HCT116 (cell line): ENCODE measurements at regions not wholly inside any gene's neighbourhood (a gene's known extent, or its start where the extent isn't known, plus 50 kb on each side); places are given as distances from the start of the nearest gene placed in this dataset.

Experiments
- ATAC-seq: fragments of 200-7000 bp; cut with Tn5 transposase; 2 replicates; pipeline ENCODE4 v1.9.1; 2020; ENCODE audit warnings: mild to moderate bottlenecking, moderate library complexity
- BruUV-seq: library from RNA; stranded (reverse); fragments of 400-500 nt; replicated peaks from 2 replicates; lab custom pipeline; 2021; lab: Mats Ljungman, UMichigan
- CTCF ChIA-PET: fragments of 300-600 bp; sonication (Branson Sonifier 250); formaldehyde crosslinking; loops from one replicate; lab custom pipeline; 2021; ENCODE audit warnings: antibody characterized with exemption; lab: Charles Lee
- POLR2A ChIA-PET: fragments of 300-600, 350-600 bp; sonication (Branson Sonifier 250); formaldehyde crosslinking; loops from one replicate; lab custom pipeline; 2021; ENCODE audit warnings: antibody characterized with exemption; lab: Charles Lee
- RAD21 ChIA-PET, 2 experiments: fragments of 300-600 bp; sonication (Branson Sonifier 250); formaldehyde crosslinking; loops; one replicate each; lab custom pipeline; 2023; ENCODE audit warnings: low total read pairs in 2 of 2; ENCODE audit not compliant: uncharacterized antibody in 2 of 2, unreplicated experiment in 2 of 2, low non-redundant PET in 1 of 2; lab: Charles Lee
- DNase-seq: peaks from one replicate; pipeline ENCODE4 v3.0.0-alpha.2; 2010; ENCODE audit warnings: low read depth, low spot score
- H2AFZ ChIP-seq: fragments of 200-600 bp; shearing (Covaris generic), sonication (generic); 2 replicates; pipeline ENCODE4 v1.6.1; 2017; ENCODE audit warnings: low read depth, mixed run types, mixed read lengths, antibody characterized with exemption, low read length; ENCODE audit not compliant: poor library complexity, severe bottlenecking
- H3K27ac ChIP-seq: 2 replicates; pipeline ENCODE4 v1.5.1; 2012; ENCODE audit warnings: low read depth, low read length
- H3K27me3 ChIP-seq: fragments of 200-600 bp; sonication (generic); 2 replicates; pipeline ENCODE4 v1.6.1; 2016; ENCODE audit warnings: mixed run types, low read length, mixed read lengths; ENCODE audit not compliant: insufficient read depth
- H3K36me3 ChIP-seq, 2 experiments: fragments of 200-500 bp in 1 of 2; fragments of 200-600 bp in 1 of 2; sonication (Bioruptor generic) in 1 of 2; sonication (generic) in 1 of 2; 2 replicates each; pipeline versions ENCODE4 v1.5.1 to v1.6.1; 2014 to 2016; ENCODE audit warnings: low read length in 2 of 2, inconsistent platforms in 1 of 2, mixed read lengths in 1 of 2, mixed run types in 1 of 2; ENCODE audit not compliant: insufficient read depth in 2 of 2, control insufficient read depth in 1 of 2
- H3K4me1 ChIP-seq, 2 experiments: fragments of 200-600 bp in 1 of 2; sonication (generic) in 1 of 2; 2 replicates each; pipeline versions ENCODE4 v1.5.1 to v1.6.1; 2012 to 2017; ENCODE audit warnings: low read length in 2 of 2, inconsistent platforms in 1 of 2, mild to moderate bottlenecking in 1 of 2, mixed read lengths in 1 of 2, mixed run types in 1 of 2, moderate library complexity in 1 of 2; ENCODE audit not compliant: insufficient read depth in 2 of 2, control insufficient read depth in 1 of 2
- H3K4me2 ChIP-seq: fragments of 200-600 bp; sonication (generic); 2 replicates; pipeline ENCODE4 v1.6.1; 2017; ENCODE audit warnings: mixed run types, low read length, mixed read lengths
- H3K4me3 ChIP-seq, 2 experiments: fragments of 200-600 bp in 1 of 2; sonication (generic) in 1 of 2; replicated peaks in 1 of 2; 2 replicates each; pipeline ENCODE4 v1.5.1; 2011 to 2016; ENCODE audit warnings: low read length in 2 of 2, control low read depth in 1 of 2, low read depth in 1 of 2, mild to moderate bottlenecking in 1 of 2, mixed read lengths in 1 of 2, mixed run types in 1 of 2
- H3K79me2 ChIP-seq: fragments of 200-600 bp; sonication (generic); 2 replicates; pipeline ENCODE4 v1.6.1; 2017; ENCODE audit warnings: mild to moderate bottlenecking, mixed run types, low read length, moderate library complexity, mixed read lengths; ENCODE audit not compliant: insufficient read depth
- H3K9ac ChIP-seq: fragments of 200-600 bp; sonication (generic); 2 replicates; pipeline ENCODE4 v1.6.1; 2016; ENCODE audit warnings: low read length, mixed read lengths
- H3K9me2 ChIP-seq: fragments of 200-600 bp; sonication (generic), shearing (Covaris generic); 2 replicates; pipeline ENCODE4 v1.6.1; 2017; ENCODE audit warnings: mixed run types, mild to moderate bottlenecking, moderate library complexity; ENCODE audit not compliant: insufficient read depth
- H3K9me3 ChIP-seq, 2 experiments: fragments of 200-500 bp in 1 of 2; fragments of 200-600 bp in 1 of 2; sonication (Bioruptor generic) in 1 of 2; sonication (generic) in 1 of 2; 2 replicates each; pipeline ENCODE4 v1.6.1; 2014 to 2017; ENCODE audit warnings: low read length in 2 of 2, mixed read lengths in 2 of 2, inconsistent platforms in 1 of 2, low read depth in 1 of 2, mild to moderate bottlenecking in 1 of 2, mixed run types in 1 of 2, moderate library complexity in 1 of 2; ENCODE audit not compliant: control insufficient read depth in 1 of 2, insufficient read depth in 1 of 2
- H4K20me1 ChIP-seq: fragments of 200-600 bp; sonication (generic), shearing (Covaris generic); 2 replicates; pipeline ENCODE4 v1.6.1; 2017; ENCODE audit warnings: mixed run types, mild to moderate bottlenecking, moderate library complexity; ENCODE audit not compliant: insufficient read depth
- ATF3 ChIP-seq: IDR thresholded peaks from 2 replicates; pipeline ENCODE4 v1.6.1; 2012
- CEBPB ChIP-seq: IDR thresholded peaks from 2 replicates; pipeline ENCODE4 v1.6.1; 2012; ENCODE audit warnings: low read depth
- EGR1 ChIP-seq: IDR thresholded peaks from 2 replicates; pipeline ENCODE4 v1.6.1; 2012; ENCODE audit warnings: low read depth
- ELF1 ChIP-seq: IDR thresholded peaks from 2 replicates; pipeline ENCODE4 v1.6.1; 2012; ENCODE audit warnings: low read depth, borderline replicate concordance
- EZH2 ChIP-seq: fragments of 200-600 bp; sonication (generic); IDR thresholded peaks from 2 replicates; pipeline ENCODE4 v1.6.1; 2017; ENCODE audit warnings: antibody characterized with exemption, mixed run types
- FOSL1 ChIP-seq: IDR thresholded peaks from 2 replicates; pipeline ENCODE4 v1.6.1; 2012; ENCODE audit warnings: low read depth
- POLR2A ChIP-seq: IDR thresholded peaks from 2 replicates; pipeline ENCODE4 v1.7.0; 2011; ENCODE audit warnings: borderline replicate concordance; ENCODE audit not compliant: insufficient read depth, insufficient read length; ENCODE audit errors: extremely low read depth
- POLR2AphosphoS5 ChIP-seq: IDR thresholded peaks from 2 replicates; pipeline ENCODE4 v1.6.1; 2011; ENCODE audit warnings: mild to moderate bottlenecking, low read depth, low read length, moderate library complexity
- RAD21 ChIP-seq: IDR thresholded peaks from 2 replicates; pipeline ENCODE4 v1.6.1; 2012; ENCODE audit warnings: low read depth, mild to moderate bottlenecking
- SP1 ChIP-seq: IDR thresholded peaks from 2 replicates; pipeline ENCODE4 v1.6.1; 2012; ENCODE audit warnings: low read depth
- SRF ChIP-seq: IDR thresholded peaks from 2 replicates; pipeline ENCODE4 v1.6.1; 2012; ENCODE audit warnings: low read depth
- TCF7L2 ChIP-seq: IDR thresholded peaks from 2 replicates; pipeline ENCODE4 v1.7.0; 2011; ENCODE audit warnings: borderline replicate concordance, inconsistent platforms; ENCODE audit not compliant: insufficient read depth, insufficient read length; ENCODE audit errors: extremely low read depth
- YY1 ChIP-seq: IDR thresholded peaks from 2 replicates; pipeline ENCODE4 v1.6.1; 2011; ENCODE audit warnings: low read length, low read depth, moderate library complexity, mild to moderate bottlenecking; ENCODE audit not compliant: insufficient replicate concordance; ENCODE audit errors: extremely low read depth
- ZFX ChIP-seq: fragments of 450-650 bp; IDR thresholded peaks from 2 replicates; pipeline ENCODE4 v1.6.1; 2017
- ZNF274 ChIP-seq: fragments of 200-500 bp; sonication (Bioruptor generic); IDR thresholded peaks from 2 replicates; pipeline ENCODE4 v1.6.1; 2014; ENCODE audit warnings: mild to moderate bottlenecking, low read depth, low read length, inconsistent platforms
- intact Hi-C: fragments of 100-400 bp; cut with micrococcal nuclease; formaldehyde crosslinking; loops from 2 replicates; pipeline ENCODE4 v1.10.0; 2022
- TF ChIP-seq, protein P1 (sequence below), 3 experiments: fragments of 200-600 bp in 1 of 3; sonication (generic) in 1 of 3; IDR thresholded peaks in 2 of 3; conservative IDR thresholded peaks in 1 of 3; 2 replicates each; pipeline ENCODE4 v1.5.1; 2012 to 2017; ENCODE audit warnings: low read depth in 2 of 3, low read length in 2 of 3, antibody characterized with exemption in 1 of 3, borderline replicate concordance in 1 of 3, control low read depth in 1 of 3, mild to moderate bottlenecking in 1 of 3, mixed read lengths in 1 of 3, mixed run types in 1 of 3, moderate library complexity in 1 of 3; ENCODE audit not compliant: insufficient read depth in 1 of 3

DNA sequence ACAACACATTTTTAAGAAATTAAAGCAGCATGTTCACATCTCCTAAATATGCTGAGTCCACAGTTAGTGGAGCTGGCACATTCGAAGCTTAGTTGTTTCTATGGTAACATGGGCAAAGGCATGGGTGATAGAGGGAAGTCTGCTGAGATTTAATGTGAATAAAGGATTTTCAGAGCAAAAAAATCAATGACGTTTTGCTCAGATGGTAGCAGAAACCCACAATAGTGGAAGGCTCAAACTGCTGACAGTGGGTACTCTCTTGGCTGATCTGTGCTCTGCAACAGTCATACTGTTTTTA, 795.1 kb upstream of the ARPP21 start (continued):
- TF ChIP-seq EGR1 (no peak), RAD21 (no peak), POLR2AphosphoS5 (no peak)
- TF ChIP-seq, all 23 proteins: peak for 0

DNA sequence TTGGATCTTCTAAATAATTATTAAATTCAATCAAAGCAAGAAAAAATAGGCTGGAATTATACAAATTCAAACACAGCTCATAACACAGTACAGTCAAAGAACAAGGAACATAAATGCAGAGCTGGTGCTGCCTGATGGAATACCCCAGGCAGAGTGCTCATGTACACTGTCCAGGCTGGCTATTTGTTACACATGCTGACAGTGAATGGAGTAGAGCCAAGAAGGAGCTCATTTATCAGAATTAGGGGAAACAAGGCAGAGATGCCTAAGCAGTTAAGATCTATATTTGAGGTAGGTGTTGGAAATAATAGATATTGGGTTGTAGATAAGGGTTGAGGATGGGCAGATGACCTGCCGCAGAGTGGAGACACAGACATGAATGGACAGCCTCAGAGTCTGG, 788.2 kb upstream of the ARPP21 start:
- Histone ChIP-seq H3K4me2 (no peak overlapping the region), H3K27ac (no peak overlapping the region), H3K9me3 (peaks cover under 1 to 4% of the 10 kb centered on the region in 2 experiments; a peak in 2 of 4 replicates), H3K4me3 (no peak overlapping the region), H3K4me1 (no peaks in the 10 kb centered on the region), H3K9me2 (no peaks in the 10 kb centered on the region), H3K79me2 (no peaks in the 10 kb centered on the region), H4K20me1 (no peaks in the 10 kb centered on the region), H3K9ac (no peak overlapping the region), H3K27me3 (no peaks in the 10 kb centered on the region), H3K36me3 (no peaks in the 10 kb centered on the region), H2AFZ (no peak overlapping the region)
- ChIA-PET POLR2A (no interaction called here), CTCF (no interaction called here), RAD21 (no interaction called here)
- ATAC-seq (no peak), DNase-seq (no peak)
- TF ChIP-seq RAD21 (no peak), ZNF274 (no peak)
- BruUV-seq, result no TSS peak
- intact Hi-C loops, result no loop called here

DNA sequence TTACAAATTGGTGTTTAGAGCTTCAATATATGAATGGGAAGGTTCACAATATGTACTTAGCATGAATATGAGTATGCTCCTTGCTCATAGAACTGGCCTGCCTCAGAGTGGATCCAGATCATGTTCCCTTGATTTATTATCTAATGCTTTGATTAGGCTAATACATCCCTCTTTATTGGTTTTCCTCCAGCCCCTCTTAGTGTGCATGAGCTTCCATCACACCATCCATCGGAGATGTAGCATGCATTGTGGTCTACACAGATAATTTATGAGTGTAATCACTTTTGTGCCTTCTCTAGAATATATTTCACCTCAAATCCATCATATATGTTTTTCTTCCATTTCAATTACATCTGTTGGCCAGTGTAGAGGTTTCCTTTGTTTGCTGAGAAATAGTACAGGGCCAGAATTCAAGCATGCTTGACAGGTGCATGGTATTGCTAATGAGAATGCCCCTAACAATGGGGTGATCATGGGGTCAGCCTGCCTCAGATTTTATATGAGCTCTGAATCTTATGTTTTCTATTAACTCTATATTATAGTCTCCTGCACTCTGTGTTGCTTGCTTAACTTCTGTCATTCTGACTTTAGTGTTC, 786.4 kb upstream of the ARPP21 start:
- no peaks in the 10 kb centered on the region for H3K27me3 ChIP-seq
- no peak overlapping the region for H3K4me3 ChIP-seq
- POLR2A ChIA-PET, result no interaction called here
- RAD21 ChIA-PET, result no interaction called here
- H3K36me3 ChIP-seq, result no peaks in the 10 kb centered on the region
- no peaks in the 10 kb centered on the region for H3K9me2 ChIP-seq
- intact Hi-C loops, result no loop called here
- H2AFZ ChIP-seq, result no peak overlapping the region
- H3K27ac ChIP-seq, result no peak overlapping the region
- H4K20me1 ChIP-seq, result no peaks in the 10 kb centered on the region
- ATAC-seq, result no peak
- BruUV-seq, result no TSS peak
- DNase-seq, result no peak
- H3K9ac ChIP-seq, result no peak overlapping the region
- no peaks in the 10 kb centered on the region for H3K79me2 ChIP-seq
- H3K4me1 ChIP-seq, result no peaks in the 10 kb centered on the region
- peaks cover 3 to 4% of the 10 kb centered on the region in 2 experiments; a peak in 2 of 4 replicates for H3K9me3 ChIP-seq
- CTCF ChIA-PET, result no interaction called here
- H3K4me2 ChIP-seq, result no peak overlapping the region
- TF ChIP-seq TCF7L2 (no peak), ZFX (no peak), CEBPB (no peak), YY1 (no peak), FOSL1 (no peak), RAD21 (no peak), EZH2 (no peak), ELF1 (no peak), ATF3 (no peak), POLR2A (no peak), SP1 (no peak), SRF (no peak), POLR2AphosphoS5 (no peak)
- TF ChIP-seq, protein P1, sequence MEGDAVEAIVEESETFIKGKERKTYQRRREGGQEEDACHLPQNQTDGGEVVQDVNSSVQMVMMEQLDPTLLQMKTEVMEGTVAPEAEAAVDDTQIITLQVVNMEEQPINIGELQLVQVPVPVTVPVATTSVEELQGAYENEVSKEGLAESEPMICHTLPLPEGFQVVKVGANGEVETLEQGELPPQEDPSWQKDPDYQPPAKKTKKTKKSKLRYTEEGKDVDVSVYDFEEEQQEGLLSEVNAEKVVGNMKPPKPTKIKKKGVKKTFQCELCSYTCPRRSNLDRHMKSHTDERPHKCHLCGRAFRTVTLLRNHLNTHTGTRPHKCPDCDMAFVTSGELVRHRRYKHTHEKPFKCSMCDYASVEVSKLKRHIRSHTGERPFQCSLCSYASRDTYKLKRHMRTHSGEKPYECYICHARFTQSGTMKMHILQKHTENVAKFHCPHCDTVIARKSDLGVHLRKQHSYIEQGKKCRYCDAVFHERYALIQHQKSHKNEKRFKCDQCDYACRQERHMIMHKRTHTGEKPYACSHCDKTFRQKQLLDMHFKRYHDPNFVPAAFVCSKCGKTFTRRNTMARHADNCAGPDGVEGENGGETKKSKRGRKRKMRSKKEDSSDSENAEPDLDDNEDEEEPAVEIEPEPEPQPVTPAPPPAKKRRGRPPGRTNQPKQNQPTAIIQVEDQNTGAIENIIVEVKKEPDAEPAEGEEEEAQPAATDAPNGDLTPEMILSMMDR (IDR thresholded peaks at IDR 0.05 in 2 of 3, conservative IDR thresholded peaks at IDR 0.05 in 1 of 3; ENCODE audit: borderline replicate concordance in 1 of 3, insufficient read depth in 1 of 3, low read depth in 2 of 3, low read length in 2 of 3), result no peak
